HG03280 (cell line): ENCODE measurements at regions not wholly inside any gene's neighbourhood (a gene's known extent, or its start where the extent isn't known, plus 50 kb on each side); places are given as distances from the start of the nearest gene placed in this dataset.

ENCODE experiments used
- ATAC-seq: cut with Tn5 transposase; IDR thresholded peaks from one replicate; pipeline ENCODE4 v1.9.1; 2021; ENCODE audit warnings: mild to moderate bottlenecking, moderate library complexity; ENCODE audit not compliant: unreplicated experiment

DNA sequence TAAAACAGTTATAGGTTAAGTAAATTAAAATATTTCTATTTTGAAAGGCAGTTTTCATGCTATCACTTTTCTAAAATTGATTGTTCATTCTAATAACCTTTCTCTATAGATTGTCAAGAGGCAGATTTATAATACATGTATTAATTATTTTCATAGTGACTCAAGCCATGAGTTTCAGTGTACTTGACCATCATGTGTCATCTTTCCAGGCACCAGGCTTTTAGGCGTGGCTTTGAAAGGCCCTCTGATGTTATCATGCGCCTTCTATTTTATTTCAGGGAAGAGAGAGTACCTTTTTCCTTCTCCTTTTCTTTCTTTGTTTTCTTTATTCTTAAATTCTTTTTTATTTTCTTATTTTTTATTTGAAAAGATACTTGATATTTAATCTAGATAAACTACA is 128.3 kb upstream of the ETAA1 start:
- no peak for ATAC-seq

DNA sequence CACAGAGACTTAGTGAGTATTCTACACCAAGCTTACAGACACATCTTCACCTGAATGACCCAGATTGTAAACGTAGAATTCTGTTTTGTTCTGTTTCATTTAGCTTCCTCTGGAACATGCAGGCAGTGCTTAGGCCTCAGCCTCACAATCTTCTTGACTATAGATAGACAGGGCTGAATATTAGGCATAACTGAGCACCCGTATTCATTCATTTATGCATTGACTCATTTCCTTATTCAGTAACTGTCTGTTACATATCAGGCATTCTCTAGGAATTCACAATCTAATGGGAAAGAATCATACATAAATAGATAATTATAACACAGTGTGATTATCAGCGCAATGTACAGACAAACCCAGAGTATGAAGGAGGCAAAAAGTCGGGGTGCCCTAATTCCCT is 124.9 kb upstream of the ETAA1 start:
- no peak for ATAC-seq

DNA sequence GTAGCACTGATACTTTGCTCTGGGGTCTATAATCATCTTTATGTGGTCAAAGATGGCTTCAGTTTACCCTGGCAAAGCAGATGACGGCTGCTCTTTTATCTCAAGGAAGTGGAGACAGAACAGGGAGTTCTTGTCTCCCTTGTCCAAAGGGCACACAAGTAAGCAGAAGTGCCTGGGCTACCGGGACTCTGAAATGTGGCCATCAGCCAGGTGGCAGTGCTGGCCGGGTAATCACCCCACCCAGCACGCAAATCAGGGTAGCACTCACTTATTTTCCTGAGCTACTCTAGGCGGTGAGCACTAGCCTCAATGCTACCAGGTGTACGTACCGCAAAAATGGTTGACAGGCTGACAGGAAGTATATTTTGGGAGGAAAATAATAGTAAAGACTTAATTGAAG is 119.7 kb upstream of the ETAA1 start:
- ATAC-seq: no peak

DNA sequence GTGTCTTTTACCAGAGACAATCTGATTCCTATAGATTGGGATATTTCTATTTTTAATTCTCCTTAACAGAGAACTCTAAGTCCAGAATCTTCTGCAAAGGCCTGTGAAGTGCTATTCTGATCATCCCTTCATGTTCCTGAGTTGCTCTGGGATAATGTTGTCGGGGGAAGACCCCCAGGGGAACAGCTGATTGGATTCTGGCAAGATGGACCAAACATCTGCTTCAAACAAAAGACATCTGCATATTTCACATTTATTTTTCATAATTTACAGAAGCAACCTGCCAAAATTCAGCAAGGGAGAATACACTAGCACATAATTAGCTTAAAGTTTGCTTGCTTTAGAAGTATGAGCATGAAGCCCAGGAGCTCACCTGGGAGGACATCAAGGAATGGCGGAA is 116.0 kb upstream of the ETAA1 start:
- no peak for ATAC-seq

DNA sequence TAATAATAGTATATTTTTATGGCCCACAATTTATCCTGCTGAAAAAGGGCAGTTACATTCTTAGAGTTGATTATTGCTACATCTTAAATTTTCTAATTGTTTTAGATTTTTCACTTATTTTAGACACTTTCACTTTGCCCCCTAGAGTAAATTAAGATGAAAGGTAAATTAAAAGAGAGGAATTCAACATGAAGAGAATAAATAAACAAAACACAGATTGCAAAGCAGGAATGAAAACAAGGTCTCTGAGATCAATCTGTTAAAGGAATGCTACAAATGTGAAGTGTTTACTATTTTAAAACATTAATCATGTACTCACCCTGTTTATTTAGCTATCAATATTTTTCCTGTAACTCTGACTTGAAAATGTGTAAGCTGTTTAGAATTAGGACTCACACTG is 113.5 kb upstream of the ETAA1 start:
- ATAC-seq: no peak

DNA sequence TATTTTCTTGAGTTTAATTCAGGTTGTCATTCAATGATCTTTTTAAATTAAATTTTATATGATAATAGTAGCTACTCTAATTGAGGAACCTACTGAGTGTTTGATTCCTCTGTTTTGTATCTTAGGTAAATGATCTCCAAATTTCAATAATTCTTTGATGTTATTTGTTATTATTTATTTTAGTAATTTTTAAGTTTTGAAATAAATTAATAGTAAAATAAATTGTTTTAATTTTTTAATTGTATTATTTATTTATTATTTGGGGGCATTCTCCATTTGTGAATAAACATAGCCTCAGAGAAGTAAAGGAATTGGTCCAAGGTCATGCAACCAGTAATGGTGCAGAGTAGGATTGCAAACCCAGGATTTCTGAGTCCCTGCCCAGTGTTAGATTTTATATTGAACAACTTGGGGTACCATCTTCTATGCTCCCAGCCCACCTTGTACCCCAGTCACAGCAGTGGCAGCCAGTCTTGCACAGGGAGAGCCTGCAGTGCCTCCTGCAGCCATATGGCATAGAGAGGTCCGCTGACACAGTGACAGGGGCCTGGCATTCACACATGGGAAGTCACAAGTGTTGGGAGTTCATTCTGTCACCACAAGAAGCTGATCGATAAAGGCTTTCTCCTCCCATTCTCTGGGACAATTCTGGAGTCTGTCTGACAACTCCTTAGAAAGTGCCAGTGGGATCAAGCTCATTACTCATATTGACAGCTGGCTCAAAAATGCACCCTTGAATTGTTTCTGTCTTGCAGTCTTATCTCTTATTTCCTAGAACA is 110.0 kb upstream of the ETAA1 start:
- no peak for ATAC-seq

DNA sequence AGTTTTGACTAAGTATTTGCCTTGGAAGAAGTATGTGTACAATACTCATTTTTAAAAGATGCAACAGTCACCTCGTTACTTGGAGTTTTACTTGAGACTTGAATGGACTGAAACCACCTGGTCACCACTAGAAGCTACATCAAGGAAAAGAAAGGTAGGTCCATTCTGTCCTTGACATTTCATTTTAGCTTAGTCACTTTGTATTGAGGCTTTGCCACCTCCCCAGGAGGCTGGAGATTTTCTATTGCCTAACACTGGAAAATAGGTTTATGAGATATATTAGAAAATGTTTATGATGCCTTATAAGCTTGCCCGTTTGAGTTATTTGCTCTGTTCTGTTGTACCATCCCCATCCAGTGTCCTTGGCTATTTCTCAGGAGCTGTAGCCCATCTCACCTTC is 107.9 kb upstream of the ETAA1 start:
- no peak for ATAC-seq

DNA sequence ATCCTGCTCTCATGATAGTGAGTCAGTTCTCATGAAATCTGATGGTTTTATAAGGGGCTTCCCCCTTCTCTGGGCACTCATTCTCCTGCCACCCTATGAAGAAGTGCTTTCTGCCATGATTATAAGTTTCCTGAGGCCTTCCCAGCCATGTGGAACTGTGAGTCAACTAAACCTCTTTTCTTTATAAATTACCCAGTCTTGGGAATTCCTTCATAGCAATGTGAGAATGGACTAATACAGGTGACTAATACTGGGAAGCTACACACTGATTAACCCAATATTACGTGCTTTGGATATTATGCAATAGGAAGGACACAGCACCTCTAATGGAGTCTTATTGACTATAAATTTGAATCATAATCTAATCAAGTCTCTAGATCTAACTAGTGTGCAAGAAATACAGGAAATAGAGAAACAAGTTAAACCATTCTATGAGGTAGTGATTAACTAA is 107.2 kb upstream of the ETAA1 start:
- ATAC-seq: no peak

DNA sequence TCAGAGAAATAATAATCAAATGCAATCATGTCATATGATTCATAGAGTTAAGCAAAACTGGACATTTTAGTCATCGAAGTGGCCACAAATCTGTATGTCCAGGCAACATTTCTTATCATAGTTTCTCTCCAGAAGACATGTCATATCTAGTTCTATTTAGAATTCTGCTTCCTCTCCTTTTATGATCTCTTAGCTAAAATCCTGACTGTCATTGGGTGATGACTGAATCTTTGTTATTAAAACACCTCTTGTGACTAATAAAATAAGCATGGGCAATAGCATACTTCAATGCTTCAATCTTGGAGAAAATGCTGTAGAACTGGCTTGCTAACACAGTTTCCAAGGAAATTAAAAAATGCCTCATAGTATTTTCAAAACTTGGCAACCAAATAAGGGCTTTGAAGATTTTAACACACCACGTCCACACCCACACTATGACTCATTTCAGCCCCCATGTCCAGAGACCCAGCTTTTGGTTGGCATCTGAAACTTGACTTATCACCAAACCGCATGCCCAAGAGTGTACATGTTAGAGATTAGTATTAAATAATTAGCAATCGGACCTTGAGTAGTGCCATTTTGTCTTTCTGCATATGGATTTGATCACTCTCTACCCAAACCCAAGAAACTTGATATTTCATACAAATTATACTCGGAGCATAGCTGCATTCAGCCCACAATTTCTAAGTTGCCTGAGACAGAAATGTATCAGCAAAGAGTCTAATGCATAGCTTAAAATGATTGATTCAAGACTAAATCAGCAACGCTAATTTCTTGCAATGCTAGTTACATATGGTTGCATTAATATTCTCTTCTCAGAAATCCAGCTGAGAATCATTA is 106.5 kb upstream of the ETAA1 start:
- no peak for ATAC-seq

DNA sequence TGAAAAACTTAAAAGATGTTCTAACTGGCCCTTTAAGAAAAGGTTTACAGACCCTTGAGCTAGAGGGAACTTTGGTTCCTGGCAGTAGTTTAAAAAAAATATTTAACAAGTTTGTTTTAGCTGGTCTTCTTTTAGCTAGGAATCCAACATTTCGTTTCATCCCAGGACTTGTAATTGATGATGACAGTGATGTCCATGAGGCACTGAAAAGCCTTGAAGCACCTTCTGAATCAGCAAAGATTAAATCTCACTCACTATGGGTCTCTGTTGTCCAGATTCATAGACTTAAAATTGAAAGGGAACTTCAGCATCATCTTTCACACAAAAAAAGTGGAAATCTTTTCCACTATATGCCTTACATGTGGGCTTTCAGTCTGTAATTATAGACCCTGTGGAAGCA is 102.9 kb upstream of the ETAA1 start:
- no peak for ATAC-seq

DNA sequence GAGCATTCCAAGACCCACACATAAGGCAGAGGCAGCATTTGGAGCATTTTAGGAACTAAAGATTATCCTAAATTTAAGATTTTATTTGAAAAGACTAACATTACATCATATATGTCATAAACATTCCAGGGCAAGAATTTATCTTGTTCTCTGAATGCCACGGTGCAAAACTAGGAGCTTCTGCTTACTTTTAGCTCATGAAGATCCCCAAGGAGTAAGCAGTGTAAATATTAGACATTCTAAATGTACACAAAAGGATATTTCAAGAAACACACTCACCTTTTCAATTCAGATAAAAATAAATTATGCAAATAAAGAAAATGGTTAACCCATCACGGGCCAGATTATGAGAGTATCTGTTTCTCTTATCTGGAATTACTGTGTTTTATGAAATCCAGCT is 101.7 kb upstream of the ETAA1 start:
- no peak for ATAC-seq

DNA sequence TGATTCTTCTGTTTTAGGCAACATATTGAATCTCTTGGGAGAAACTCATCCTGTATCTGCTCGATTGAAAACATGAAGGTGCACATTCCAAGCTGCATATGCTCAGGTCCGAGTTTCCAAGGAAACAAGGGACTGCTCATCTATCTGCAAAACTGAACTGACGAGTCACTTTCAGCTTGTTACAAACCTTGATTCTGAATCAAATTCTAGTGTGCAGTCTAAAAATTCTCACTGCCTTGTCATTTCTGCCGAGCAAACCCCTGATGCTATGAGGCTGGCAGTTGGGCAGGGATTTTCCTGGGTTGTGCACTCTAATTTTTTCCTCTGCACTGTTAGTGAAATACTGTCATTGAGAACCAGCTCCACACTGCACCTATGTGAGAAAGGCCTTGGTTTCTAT is 101.3 kb upstream of the ETAA1 start:
- ATAC-seq: no peak

DNA sequence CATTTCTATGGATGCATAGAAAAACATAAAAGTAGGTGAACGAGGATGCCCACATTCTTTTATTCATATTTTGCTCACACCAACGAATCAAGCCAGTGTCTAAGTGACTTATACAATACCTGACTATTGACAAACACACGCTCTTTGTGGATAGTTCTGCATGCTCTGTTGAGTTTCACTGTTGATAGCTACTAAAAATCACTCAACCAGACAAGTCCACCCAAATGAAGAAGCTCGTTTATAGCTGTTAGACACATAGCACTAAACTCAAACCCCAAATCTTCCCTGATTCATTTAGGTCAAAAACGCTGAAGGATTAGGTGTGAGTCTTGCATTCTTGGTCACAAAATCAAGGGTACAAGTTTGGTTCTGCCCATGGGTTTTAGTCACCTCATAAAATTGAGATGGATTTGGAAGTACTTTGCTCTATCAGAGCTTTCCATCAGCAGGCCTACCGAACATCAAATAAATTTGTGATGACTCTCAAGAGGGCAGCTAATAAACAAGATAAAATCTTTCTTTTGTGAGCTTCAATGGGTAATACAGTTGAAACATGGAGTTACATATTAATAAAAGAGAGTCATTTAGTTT is 92.7 kb upstream of the ETAA1 start:
- ATAC-seq: no peak

DNA sequence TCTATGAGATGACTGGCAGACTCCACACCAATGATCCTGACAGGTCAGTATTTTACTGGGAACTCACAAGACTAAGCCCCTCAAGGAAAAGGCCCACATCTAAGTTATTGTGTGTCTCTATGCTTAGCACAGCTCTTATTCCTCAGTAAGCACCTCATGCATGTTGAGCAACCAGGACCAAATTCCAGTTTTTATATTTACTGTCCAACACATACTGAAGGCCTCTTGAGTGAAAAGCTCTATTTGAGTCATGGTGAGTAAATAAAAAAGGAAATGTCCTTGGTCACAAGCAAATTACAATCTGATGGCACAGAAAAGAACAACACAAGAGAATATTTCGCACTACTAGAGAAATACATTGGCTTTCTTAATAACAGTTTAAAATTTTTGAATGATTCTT is 87.9 kb upstream of the ETAA1 start:
- ATAC-seq: no peak

DNA sequence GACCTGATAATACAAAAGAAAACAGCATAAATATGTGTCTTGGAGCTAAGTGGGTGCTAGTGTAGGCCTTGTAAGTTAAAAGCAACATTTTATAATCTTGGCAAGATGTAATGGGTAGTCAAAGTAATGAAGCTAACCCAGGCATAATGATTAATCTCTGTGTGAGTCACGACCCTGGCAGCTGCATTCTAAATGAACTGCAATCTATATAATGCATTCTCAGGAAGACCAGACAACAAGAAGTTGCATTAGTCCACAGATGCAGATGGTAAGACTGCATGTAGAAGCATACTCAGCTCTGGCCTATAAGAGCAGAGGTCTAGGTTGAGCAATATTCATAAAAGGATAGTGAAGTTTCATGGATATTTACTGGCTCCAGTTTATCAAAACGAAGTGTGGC is 85.6 kb upstream of the ETAA1 start:
- no peak for ATAC-seq

DNA sequence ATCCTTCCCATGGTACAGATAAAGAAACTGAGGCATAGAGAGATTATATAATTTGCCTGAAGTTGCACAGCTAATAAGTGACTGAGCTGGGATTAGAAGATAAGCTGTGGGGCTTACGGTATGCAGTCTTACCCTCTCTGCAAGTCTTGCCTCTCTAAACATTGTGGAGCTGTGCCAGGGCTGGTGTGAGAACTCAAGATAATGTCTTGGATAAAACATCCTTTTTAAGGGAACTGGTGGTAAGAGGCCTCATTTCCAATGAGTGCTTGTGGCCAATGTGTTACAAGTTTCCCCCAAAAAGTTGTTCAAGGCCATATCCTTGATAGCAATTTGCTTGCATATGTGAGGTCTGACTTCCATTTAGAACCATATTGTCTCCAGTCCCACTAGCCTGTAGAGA is 84.3 kb upstream of the ETAA1 start:
- no peak for ATAC-seq

DNA sequence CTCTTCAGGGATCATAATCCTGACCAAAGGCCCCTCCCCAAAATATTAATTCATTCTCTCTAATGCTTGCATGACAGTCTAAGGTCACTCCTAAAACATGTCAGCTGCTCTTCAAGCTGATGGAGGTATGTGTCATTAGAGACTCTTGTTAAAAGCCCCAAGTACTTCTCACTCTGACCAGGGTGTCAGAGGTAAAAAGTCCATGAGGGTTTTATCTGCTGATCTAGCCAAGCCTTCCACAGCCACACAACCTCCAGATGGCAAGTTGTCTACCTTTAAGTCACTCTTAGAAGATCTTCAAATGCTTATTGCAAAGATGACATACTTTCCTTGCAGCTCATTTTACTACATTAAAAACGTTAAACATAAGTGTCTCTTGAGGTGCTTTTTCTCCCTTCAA is 83.6 kb upstream of the ETAA1 start:
- ATAC-seq: no peak

DNA sequence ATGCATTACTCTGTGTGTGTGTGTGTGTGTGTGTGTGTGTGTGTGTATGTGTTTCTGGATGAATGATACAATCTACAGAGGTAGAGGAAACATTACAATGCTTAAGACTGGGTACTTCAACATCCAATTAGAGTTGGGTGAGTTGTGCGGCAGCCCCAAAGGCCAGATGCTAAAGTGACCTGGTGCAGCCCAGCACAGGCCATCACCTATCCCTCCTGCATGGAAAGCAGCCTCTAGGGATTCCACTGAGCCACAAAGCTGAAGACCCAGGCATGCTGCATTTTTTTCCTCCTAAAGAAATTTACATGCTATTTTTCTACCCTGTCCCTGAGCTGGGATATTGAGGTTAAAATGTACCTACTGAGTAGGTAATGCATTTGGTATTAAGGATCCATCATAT is 79.1 kb upstream of the ETAA1 start:
- no peak for ATAC-seq

DNA sequence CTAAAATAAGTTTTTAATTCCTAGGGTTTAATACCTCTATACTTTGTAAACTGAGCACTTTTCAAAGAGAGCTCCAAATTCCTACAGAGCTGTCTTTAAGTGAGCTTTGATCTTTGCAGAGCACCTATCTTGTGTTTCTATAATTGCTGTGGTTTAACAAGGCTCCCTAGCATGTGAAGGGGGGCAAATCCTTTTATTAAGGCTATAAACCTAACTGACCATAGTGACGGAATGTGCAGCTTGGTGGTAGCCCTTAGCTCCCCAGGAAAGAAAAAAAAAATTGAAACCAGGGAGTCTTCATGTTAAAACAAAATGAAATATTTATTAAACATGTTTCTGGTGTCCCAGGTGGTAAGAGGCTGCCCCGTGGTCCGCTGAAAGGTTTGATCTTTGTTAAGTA is 78.6 kb upstream of the ETAA1 start:
- ATAC-seq: no peak

DNA sequence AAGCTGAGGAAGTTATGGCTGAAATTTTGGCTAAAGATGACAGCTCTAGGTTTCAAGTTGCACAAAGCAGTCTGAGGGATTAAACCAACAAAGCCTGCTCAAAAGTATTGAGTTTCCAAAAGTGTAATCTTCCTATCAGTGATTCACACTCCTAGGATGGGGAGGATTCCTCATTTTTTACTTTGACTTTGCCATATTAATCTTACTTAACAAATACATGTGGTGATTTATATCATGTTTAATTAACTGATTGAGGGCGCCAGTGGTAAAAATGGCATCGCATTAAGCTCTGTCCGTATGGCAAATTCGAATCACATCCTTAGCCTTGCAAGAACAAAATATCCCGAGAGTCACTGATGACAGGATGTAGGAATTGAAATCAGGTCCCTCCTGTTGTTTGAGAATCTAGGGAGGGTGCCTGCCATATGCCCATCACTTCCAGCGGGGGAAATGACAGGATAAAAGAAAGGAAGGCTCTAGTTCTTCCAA is 78.1 kb upstream of the ETAA1 start:
- ATAC-seq: no peak

DNA sequence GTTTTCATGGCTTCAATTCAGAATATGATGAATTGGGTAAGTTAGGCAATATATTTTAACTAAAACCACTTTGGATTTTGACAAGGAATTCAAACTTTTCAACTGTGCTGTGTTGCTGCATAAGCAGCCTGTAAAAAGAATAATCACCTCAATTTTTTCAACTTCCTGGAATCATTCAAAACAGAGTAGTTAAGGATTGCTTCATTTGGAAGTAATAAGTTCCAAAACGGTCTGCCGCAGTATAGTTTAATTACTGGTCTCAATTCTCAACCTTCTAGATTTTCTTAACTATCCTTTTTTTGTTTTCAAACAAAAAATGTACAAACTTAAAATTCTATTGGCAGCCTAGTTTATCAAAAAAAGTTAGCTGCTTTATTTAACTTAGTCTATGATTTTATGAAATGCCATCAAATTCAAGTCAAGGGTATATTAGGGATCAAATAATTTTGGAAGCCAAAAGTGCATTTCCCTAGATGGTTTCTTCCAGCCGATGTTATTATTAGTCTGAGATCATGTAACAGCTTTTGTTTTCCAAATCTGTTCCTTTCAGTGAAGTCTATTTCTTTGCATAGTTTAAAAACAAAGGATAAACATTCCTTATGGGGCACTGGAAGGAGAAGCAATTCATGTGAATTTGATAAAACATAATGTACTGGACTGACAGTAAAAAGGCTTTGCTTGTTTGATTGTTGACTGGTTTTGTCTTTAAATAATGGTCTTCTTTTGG is 76.1 kb upstream of the ETAA1 start:
- ATAC-seq: no peak
